HepG2 (cell line): ENCODE measurements at regions not wholly inside any gene's neighbourhood (a gene's known extent, or its start where the extent isn't known, plus 50 kb on each side); places are given as distances from the start of the nearest gene placed in this dataset.

Source experiments
- ATAC-seq: fragments of 200-7000 bp; cut with Tn5 transposase; 3 replicates; pipeline ENCODE4 v1.9.1; 2020; ENCODE audit warnings: mild to moderate bottlenecking, moderate library complexity
- BruUV-seq: library from RNA; stranded (reverse); fragments of 400-500 nt; replicated peaks from 2 replicates; lab custom pipeline; 2021; lab: Mats Ljungman, UMichigan
- CTCF ChIA-PET: fragments of 300-600 bp; formaldehyde crosslinking; extraction: SDS; loops from one replicate; lab custom pipeline; 2021; ENCODE audit warnings: low total read pairs, inconsistent platforms, low intra/inter-chr PET ratio; lab: Yijun Ruan, JAX
- POLR2A ChIA-PET: fragments of 350-600 bp; sonication (Branson Sonifier 250); formaldehyde crosslinking; loops from one replicate; lab custom pipeline; 2020; ENCODE audit warnings: antibody characterized with exemption, inconsistent platforms; lab: Yijun Ruan, JAX
- DNase-seq: peaks from one replicate; pipeline ENCODE4 v3.0.0-alpha.2; 2015; ENCODE audit warnings: low spot score
- FAIRE-seq: peaks from 3 replicates; lab custom pipeline; 2011; peaks lifted over from hg19 to GRCh38; lab: Jason Lieb, UNC
- H2AFZ ChIP-seq: one replicate; pipeline ENCODE4 v1.6.1; 2011; ENCODE audit warnings: low read length, inconsistent platforms
- H3K27ac ChIP-seq: fragments of 300-600 bp; 3 replicates; pipeline ENCODE4 v1.8.0; 2011; ENCODE audit warnings: mixed run types, mild to moderate bottlenecking, mixed read lengths, low read length, inconsistent platforms; ENCODE audit not compliant: insufficient read depth; ENCODE audit errors: extremely low read length
- H3K27me3 ChIP-seq, 2 experiments: fragments of 200-600 bp in 1 of 2; 2 replicates in 1 of 2; 3 replicates in 1 of 2; pipeline versions ENCODE4 v1.6.0 to v1.8.0; 2011; ENCODE audit warnings: low read length in 2 of 2, mild to moderate bottlenecking in 2 of 2, moderate library complexity in 2 of 2, inconsistent platforms in 1 of 2; ENCODE audit not compliant: insufficient read depth in 2 of 2, control insufficient read depth in 1 of 2
- H3K36me3 ChIP-seq, 2 experiments: fragments of 200-600 bp in 1 of 2; replicated peaks in 1 of 2; 2 replicates in 1 of 2; 3 replicates in 1 of 2; pipeline versions ENCODE4 v1.5.1 to v1.8.0; 2011; ENCODE audit warnings: low read length in 2 of 2, inconsistent platforms in 1 of 2; ENCODE audit not compliant: insufficient read depth in 2 of 2, control insufficient read depth in 1 of 2
- H3K4me1 ChIP-seq: 2 replicates; pipeline ENCODE4 v1.5.1; 2012; ENCODE audit warnings: low read length, inconsistent platforms; ENCODE audit not compliant: insufficient read depth
- H3K4me2 ChIP-seq: 2 replicates; pipeline ENCODE4 v1.6.0; 2011; ENCODE audit warnings: low read depth, low read length, inconsistent platforms
- H3K4me3 ChIP-seq, 3 experiments: fragments of 200-600 bp in 1 of 3; sonication (generic), shearing (Covaris generic) in 1 of 3; replicated peaks in 1 of 3; 2 replicates each; pipeline ENCODE4 v1.5.1; 2011 to 2016; ENCODE audit warnings: low read length in 3 of 3, inconsistent platforms in 2 of 3, low read depth in 2 of 3, mild to moderate bottlenecking in 2 of 3, control low read depth in 1 of 3, mixed read lengths in 1 of 3; ENCODE audit not compliant: insufficient read depth in 1 of 3
- H3K79me2 ChIP-seq: one replicate; pipeline ENCODE4 v1.6.1; 2011; ENCODE audit warnings: low read length, inconsistent platforms; ENCODE audit not compliant: insufficient read depth
- H3K9ac ChIP-seq: 2 replicates; pipeline ENCODE4 v1.6.0; 2011; ENCODE audit warnings: mild to moderate bottlenecking, low read depth, low read length, inconsistent platforms; ENCODE audit not compliant: insufficient read depth
- H3K9me3 ChIP-seq: 2 replicates; pipeline ENCODE4 v1.5.1; 2012; ENCODE audit warnings: mild to moderate bottlenecking, low read length
- H4K20me1 ChIP-seq: 2 replicates; pipeline ENCODE4 v1.6.0; 2011; ENCODE audit warnings: inconsistent platforms, mild to moderate bottlenecking, low read length, moderate library complexity; ENCODE audit not compliant: insufficient read depth
- MIER3 ChIP-seq: IDR thresholded peaks from 2 replicates; pipeline ENCODE4 v1.6.1; 2016; ENCODE audit warnings: missing compliant biosample characterization, borderline replicate concordance
- RARG ChIP-seq: sonication (generic); formaldehyde crosslinking; IDR thresholded peaks from 2 replicates; pipeline ENCODE4 v1.4.0; 2020; ENCODE audit warnings: low read depth, mild to moderate bottlenecking, missing genetic modification reagents
- RBAK ChIP-seq: sonication (generic); formaldehyde crosslinking; IDR thresholded peaks from 2 replicates; pipeline ENCODE4 v1.5.1; 2020; ENCODE audit warnings: mild to moderate bottlenecking, missing genetic modification reagents
- SP4 ChIP-seq: sonication (generic); formaldehyde crosslinking; IDR thresholded peaks from 2 replicates; pipeline ENCODE4 v1.8.1; 2023; ENCODE audit warnings: mild to moderate bottlenecking, missing genetic modification reagents
- SSRP1 ChIP-seq: IDR thresholded peaks from 2 replicates; pipeline ENCODE4 v1.6.1; 2016; ENCODE audit warnings: control low read depth
- STAT5B ChIP-seq: sonication (generic); formaldehyde crosslinking; IDR thresholded peaks from 2 replicates; pipeline ENCODE4 v1.4.0; 2020; ENCODE audit warnings: missing genetic modification reagents
- ZNF407 ChIP-seq: sonication (generic); formaldehyde crosslinking; IDR thresholded peaks from one replicate; pipeline ENCODE4 v1.5.1; 2020; ENCODE audit warnings: mild to moderate bottlenecking, missing genetic modification reagents; ENCODE audit errors: not compliant biosample characterization
- ZNF569 ChIP-seq: sonication (generic); formaldehyde crosslinking; IDR thresholded peaks from 2 replicates; pipeline ENCODE4 v1.5.0; 2020; ENCODE audit warnings: mild to moderate bottlenecking, missing genetic modification reagents, moderate library complexity, borderline replicate concordance
- ZNF589 ChIP-seq: sonication (generic); formaldehyde crosslinking; conservative IDR thresholded peaks from 2 replicates; pipeline ENCODE4 v1.8.0; 2022; ENCODE audit warnings: mild to moderate bottlenecking, moderate library complexity, missing genetic modification reagents
- ZSCAN5A ChIP-seq: sonication (generic); formaldehyde crosslinking; IDR thresholded peaks from 2 replicates; pipeline ENCODE4 v1.8.0; 2022; ENCODE audit warnings: mild to moderate bottlenecking, missing genetic modification reagents, borderline replicate concordance
- WGBS: methylation state at CpG from one replicate; pipeline ENCODE4 v1.1.6; 2017; ENCODE audit warnings: low lambda C conversion rate; 5-methylcytosine and 5-hydroxymethylcytosine counted together
- in situ Hi-C: cut with HindIII; loops from 2 replicates; pipeline ENCODE4 v1.10.0; 2017; ENCODE audit warnings: low pct_unique_long_range_greater_than_20kb; ENCODE audit not compliant: extremely low pct_ligation_motif_present
- intact Hi-C: fragments of 100-400 bp; cut with micrococcal nuclease; formaldehyde crosslinking; loops from one replicate; pipeline ENCODE4 v1.10.0; 2022; ENCODE audit not compliant: unreplicated experiment

- ChIA-PET POLR2A (no interaction called here), CTCF (no interaction called here)
- Histone ChIP-seq H3K4me3 (no peak overlapping the region), H3K9ac (no peak overlapping the region), H3K79me2 (no peaks in the 10 kb centered on the region), H3K36me3 (no peaks in the 10 kb centered on the region), H3K4me2 (no peak overlapping the region), H3K9me3 (no peaks in the 10 kb centered on the region), H3K4me1 (no peaks in the 10 kb centered on the region), H2AFZ (no peak overlapping the region), H3K27me3 (no peaks in the 10 kb centered on the region; a peak in 1 of 5 replicates), H3K27ac (no peak overlapping the region), H4K20me1 (no peaks in the 10 kb centered on the region)
- in situ Hi-C loops (no loop called here), intact Hi-C loops (no loop called here)
- no TSS peak for BruUV-seq
- ATAC-seq (no peak), FAIRE-seq (no peak), DNase-seq (no peak)
- 29% methylated on average over 6 of the region's 6 CpGs for WGBS
- no peak for TF ChIP-seq RBAK (CRISPR knock-in tag)
- no peak for TF ChIP-seq ZNF407 (CRISPR knock-in tag)
- TF ChIP-seq ZNF569 (CRISPR knock-in tag) = no peak
- no peak for TF ChIP-seq MIER3 (CRISPR knock-in tag)
- TF ChIP-seq SP4 (CRISPR knock-in tag) = no peak
- TF ChIP-seq ZNF589 = no peak
- TF ChIP-seq RARG = no peak
- no peak for TF ChIP-seq STAT5B (CRISPR knock-in tag)
- TF ChIP-seq ZSCAN5A = no peak
- TF ChIP-seq SSRP1 = no peak
These were observed 220.7 kb downstream of the OMA1 start for GRCh38 chr1:58325866-58326265.
